OCI-LY7 (cell line): ENCODE measurements at regions not wholly inside any gene's neighbourhood (a gene's known extent, or its start where the extent isn't known, plus 50 kb on each side); places are given as distances from the start of the nearest gene placed in this dataset.

Source experiments
- EZH2phosphoT487 ChIP-seq: fragments of 200-600 bp; sonication (generic); IDR thresholded peaks from 2 replicates; pipeline ENCODE4 v1.6.1; 2018; ENCODE audit warnings: low read depth, borderline replicate concordance, mild to moderate bottlenecking, mixed run types, antibody characterized with exemption, low read length, moderate library complexity, mixed read lengths
- TF ChIP-seq, protein P1 (sequence below): fragments of 200-600 bp; sonication (generic); conservative IDR thresholded peaks from 2 replicates; pipeline ENCODE4 v1.5.1; 2014; ENCODE audit warnings: mild to moderate bottlenecking, antibody characterized with exemption, low read length, moderate library complexity, mixed read lengths

DNA sequence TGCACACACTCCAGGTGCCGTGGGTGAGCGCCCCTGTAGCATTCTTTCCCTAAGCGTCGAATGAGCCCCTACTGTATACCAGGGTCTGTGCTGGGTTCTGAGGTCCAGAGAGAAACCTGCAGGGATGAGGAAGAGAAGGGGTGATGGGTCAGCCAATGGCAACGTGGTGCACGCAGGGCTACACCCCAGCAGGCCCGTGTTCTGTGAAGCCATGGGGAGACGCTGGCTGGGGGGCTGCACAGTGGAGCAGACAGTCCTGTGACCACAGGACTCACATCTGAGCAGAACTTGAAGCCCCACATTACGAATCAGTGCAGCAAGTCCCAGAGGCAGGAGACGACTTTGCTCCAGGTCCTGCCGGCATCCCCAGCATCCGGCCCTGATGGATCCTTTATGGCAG lies 1481.4 kb downstream of the BRD1 start:
- TF ChIP-seq, protein P1, sequence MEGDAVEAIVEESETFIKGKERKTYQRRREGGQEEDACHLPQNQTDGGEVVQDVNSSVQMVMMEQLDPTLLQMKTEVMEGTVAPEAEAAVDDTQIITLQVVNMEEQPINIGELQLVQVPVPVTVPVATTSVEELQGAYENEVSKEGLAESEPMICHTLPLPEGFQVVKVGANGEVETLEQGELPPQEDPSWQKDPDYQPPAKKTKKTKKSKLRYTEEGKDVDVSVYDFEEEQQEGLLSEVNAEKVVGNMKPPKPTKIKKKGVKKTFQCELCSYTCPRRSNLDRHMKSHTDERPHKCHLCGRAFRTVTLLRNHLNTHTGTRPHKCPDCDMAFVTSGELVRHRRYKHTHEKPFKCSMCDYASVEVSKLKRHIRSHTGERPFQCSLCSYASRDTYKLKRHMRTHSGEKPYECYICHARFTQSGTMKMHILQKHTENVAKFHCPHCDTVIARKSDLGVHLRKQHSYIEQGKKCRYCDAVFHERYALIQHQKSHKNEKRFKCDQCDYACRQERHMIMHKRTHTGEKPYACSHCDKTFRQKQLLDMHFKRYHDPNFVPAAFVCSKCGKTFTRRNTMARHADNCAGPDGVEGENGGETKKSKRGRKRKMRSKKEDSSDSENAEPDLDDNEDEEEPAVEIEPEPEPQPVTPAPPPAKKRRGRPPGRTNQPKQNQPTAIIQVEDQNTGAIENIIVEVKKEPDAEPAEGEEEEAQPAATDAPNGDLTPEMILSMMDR = no peak
- TF ChIP-seq EZH2phosphoT487 = no peak
